ENCODE measurements at regions not wholly inside any gene's neighbourhood (a gene's known extent, or its start where the extent isn't known, plus 50 kb on each side); places are given as distances from the start of the nearest gene placed in this dataset.

- Histone ChIP-seq H3K4me1 (ENCODE audit: low read depth) (no peaks in the 10 kb centered on the region), H3K36me3 (ENCODE audit: low read depth) (no peaks in the 10 kb centered on the region), H3K4me3 (no peak overlapping the region), H3K9me3 (peaks cover 4% of the 10 kb centered on the region)
- DNase-seq = no peak
- ATAC-seq = no peak
- no peak for TF ChIP-seq CTCF (IDR thresholded peaks at IDR 0.05)
- intact Hi-C loops (cut with DNase I, micrococcal nuclease) = no loop called here
Observed at GRCh38 chr13:78286748-78287147, 316.6 kb downstream of the POU4F1 start.

- Histone ChIP-seq H3K9me3 (no peaks in the 10 kb centered on the region), H3K4me3 (no peak overlapping the region), H3K4me1 (ENCODE audit: low read depth) (no peaks in the 10 kb centered on the region), H3K36me3 (ENCODE audit: low read depth) (no peaks in the 10 kb centered on the region)
- ATAC-seq = no peak
- intact Hi-C loops (cut with DNase I, micrococcal nuclease) = no loop called here
- TF ChIP-seq CTCF (IDR thresholded peaks at IDR 0.05) = no peak
- no peak for DNase-seq
Observed at GRCh38 chr13:78265098-78265497, 338.3 kb downstream of the POU4F1 start.

GRCh38 chr13:78258304-78258703 is 339.7 kb upstream of the EDNRB start:
- intact Hi-C loops (cut with DNase I, micrococcal nuclease) = no loop called here
- Histone ChIP-seq H3K4me3 (no peak overlapping the region), H3K9me3 (no peaks in the 10 kb centered on the region)

GRCh38 chr13:78256484-78256883 is 337.9 kb upstream of the EDNRB start:
- ATAC-seq = peak; percentile 93
- intact Hi-C loops (cut with DNase I, micrococcal nuclease) = no loop called here

More at GRCh38 chr13:78258304-78258703, 339.7 kb upstream of the EDNRB start:
- TF ChIP-seq CTCF (IDR thresholded peaks at IDR 0.05) = no peak
- Histone ChIP-seq H3K4me1 (ENCODE audit: low read depth) (no peaks in the 10 kb centered on the region), H3K36me3 (ENCODE audit: low read depth) (no peaks in the 10 kb centered on the region)
- peak; percentile 83 for ATAC-seq
- DNase-seq = peak in 1 of 3 donors; percentile 2

GRCh38 chr13:78254113-78254512 is 335.5 kb upstream of the EDNRB start:
- no peaks in the 10 kb centered on the region for H3K36me3 ChIP-seq (ENCODE audit: low read depth)
- H3K9me3 ChIP-seq = no peaks in the 10 kb centered on the region
- TF ChIP-seq CTCF (IDR thresholded peaks at IDR 0.05) = no peak
- DNase-seq = no peak
- no peaks in the 10 kb centered on the region for H3K4me1 ChIP-seq (ENCODE audit: low read depth)
- intact Hi-C loops (cut with DNase I, micrococcal nuclease) = no loop called here
- H3K4me3 ChIP-seq = no peak overlapping the region
- no peak for ATAC-seq

More at GRCh38 chr13:78256484-78256883, 337.9 kb upstream of the EDNRB start:
- TF ChIP-seq CTCF (IDR thresholded peaks at IDR 0.05) = no peak
- DNase-seq = peak in 1 of 3 donors; percentile 40
- Histone ChIP-seq H3K9me3 (no peaks in the 10 kb centered on the region), H3K4me1 (ENCODE audit: low read depth) (no peaks in the 10 kb centered on the region), H3K4me3 (no peak overlapping the region), H3K36me3 (ENCODE audit: low read depth) (no peaks in the 10 kb centered on the region)

- no peaks in the 10 kb centered on the region for H3K4me1 ChIP-seq (ENCODE audit: low read depth)
- no peak overlapping the region for H3K4me3 ChIP-seq
- no peaks in the 10 kb centered on the region for H3K9me3 ChIP-seq
- intact Hi-C loops (cut with DNase I, micrococcal nuclease) = no loop called here
- no peak for TF ChIP-seq CTCF (IDR thresholded peaks at IDR 0.05)
- DNase-seq (no peak), ATAC-seq (no peak)
- H3K36me3 ChIP-seq (ENCODE audit: low read depth) = no peaks in the 10 kb centered on the region
Observed at GRCh38 chr13:78247362-78247761, 328.7 kb upstream of the EDNRB start.

Measured in mucosa of descending colon (tissue), 3 donors.